Lower lobe of right lung (tissue), 2 donors: ENCODE measurements at regions not wholly inside any gene's neighbourhood (a gene's known extent, or its start where the extent isn't known, plus 50 kb on each side); places are given as distances from the start of the nearest gene placed in this dataset.

Experiments
- ATAC-seq, 2 donors: fragments of 200-7000 bp; cut with Tn5 transposase; one replicate each; pipeline ENCODE4 v1.9.1; 2020 to 2022; ENCODE audit warnings: mild to moderate bottlenecking in 2 of 2, moderate library complexity in 2 of 2
- DNase-seq: peaks from one replicate; pipeline ENCODE4 v3.0.0-alpha.2; 2020
- H3K27ac ChIP-seq: fragments of 200-600 bp; one replicate; pipeline ENCODE4 v1.8.0; 2022
- H3K27me3 ChIP-seq: fragments of 200-600 bp; one replicate; pipeline ENCODE4 v1.8.0; 2022; ENCODE audit warnings: low read depth
- H3K36me3 ChIP-seq: fragments of 200-600 bp; one replicate; pipeline ENCODE4 v1.8.0; 2022; ENCODE audit warnings: mild to moderate bottlenecking
- H3K4me1 ChIP-seq: fragments of 200-600 bp; one replicate; pipeline ENCODE4 v1.8.0; 2022
- H3K4me3 ChIP-seq: fragments of 200-600 bp; one replicate; pipeline ENCODE4 v1.8.0; 2022; ENCODE audit warnings: mild to moderate bottlenecking
- H3K9me3 ChIP-seq: fragments of 200-600 bp; one replicate; pipeline ENCODE4 v1.8.0; 2022
- CTCF ChIP-seq: fragments of 200-600 bp; IDR thresholded peaks from one replicate; pipeline ENCODE4 v1.8.0; 2022; ENCODE audit warnings: antibody characterized with exemption, mild to moderate bottlenecking
- intact Hi-C: fragments of 100-400 bp; cut with DNase I; formaldehyde crosslinking; loops from one replicate; pipeline ENCODE4 v1.11.0; 2022
- donor health status: DM: no; HTN: yes; CAD: no; lungs with severe emphysema.

DNA sequence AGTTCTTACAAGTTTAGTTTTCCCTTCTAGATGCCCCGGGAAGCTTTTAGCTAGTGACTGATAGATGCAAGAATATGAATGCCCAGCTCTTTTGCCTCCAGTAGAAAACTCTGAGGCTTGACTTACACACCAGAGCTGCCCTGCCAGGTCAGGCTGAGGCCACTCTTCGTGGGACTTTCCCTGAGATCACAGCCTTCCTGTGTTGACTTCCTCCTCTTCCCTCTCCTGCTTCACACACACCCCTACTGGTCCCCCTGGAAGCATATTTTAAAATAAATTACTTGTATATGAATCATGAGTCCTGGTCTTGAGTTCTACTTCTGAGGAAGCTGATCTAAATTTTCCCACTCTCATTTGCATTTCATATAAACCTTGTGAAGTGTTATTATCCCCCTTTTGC, 413.7 kb downstream of the PDCD6IP start:
- intact Hi-C loops, result no loop called here

DNA sequence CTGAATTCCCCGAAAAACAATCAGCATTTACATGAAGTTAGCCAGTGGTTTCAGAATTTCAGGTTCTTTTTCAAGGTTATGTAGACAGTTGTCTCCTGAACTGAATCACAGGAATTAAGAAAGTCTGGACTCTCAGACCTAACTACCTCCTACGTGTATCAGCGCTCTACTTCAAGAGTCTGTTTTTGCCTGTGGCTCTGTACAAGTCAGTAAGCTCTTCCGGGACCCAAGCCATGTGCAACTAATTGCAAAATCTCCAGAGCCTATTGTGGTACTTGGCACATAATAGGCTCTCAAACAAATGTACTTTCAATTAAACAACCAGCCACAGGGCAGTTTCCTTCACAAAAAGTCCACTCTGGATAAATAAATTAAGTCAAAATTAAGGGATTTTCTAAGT, 414.2 kb downstream of the PDCD6IP start:
- Histone ChIP-seq H3K27me3 (no peaks in the 10 kb centered on the region), H3K9me3 (no peaks in the 10 kb centered on the region), H3K36me3 (no peaks in the 10 kb centered on the region), H3K27ac (no peak overlapping the region), H3K4me1 (peaks cover 9% of the 10 kb centered on the region), H3K4me3 (no peak overlapping the region)
- TF ChIP-seq CTCF, result no peak
- DNase-seq, result no peak
- peak; percentile 90 to 94 for ATAC-seq
- intact Hi-C loops, result no loop called here

More for the DNA sequence above, 413.7 kb downstream of the PDCD6IP start:
- DNase-seq, result no peak
- TF ChIP-seq CTCF, result no peak
- Histone ChIP-seq H3K4me1 (peaks cover 9% of the 10 kb centered on the region), H3K27ac (no peak overlapping the region), H3K9me3 (no peaks in the 10 kb centered on the region), H3K36me3 (no peaks in the 10 kb centered on the region), H3K27me3 (no peaks in the 10 kb centered on the region), H3K4me3 (no peak overlapping the region)
- peak; percentile 70 to 73 for ATAC-seq

- Histone ChIP-seq H3K27me3 (no peaks in the 10 kb centered on the region), H3K36me3 (no peaks in the 10 kb centered on the region), H3K4me3 (no peak overlapping the region), H3K9me3 (no peaks in the 10 kb centered on the region), H3K27ac (no peak overlapping the region), H3K4me1 (peaks cover 9% of the 10 kb centered on the region)
- intact Hi-C loops, result no loop called here
- TF ChIP-seq CTCF, result no peak
- DNase-seq (no peak), ATAC-seq (peak in 1 of 2 donors; percentile 64)
These were observed 415.0 kb downstream of the PDCD6IP start for GRCh38 chr3:34213478-34213877.

- Histone ChIP-seq H3K4me1 (peaks cover 7% of the 10 kb centered on the region), H3K9me3 (no peaks in the 10 kb centered on the region), H3K4me3 (no peak overlapping the region), H3K27me3 (no peaks in the 10 kb centered on the region), H3K27ac (no peak overlapping the region), H3K36me3 (no peaks in the 10 kb centered on the region)
- no peak for ATAC-seq
- no peak for DNase-seq
- intact Hi-C loops, result no loop called here
- no peak for TF ChIP-seq CTCF
These were observed 418.4 kb downstream of the PDCD6IP start for GRCh38 chr3:34216711-34217335.

DNA sequence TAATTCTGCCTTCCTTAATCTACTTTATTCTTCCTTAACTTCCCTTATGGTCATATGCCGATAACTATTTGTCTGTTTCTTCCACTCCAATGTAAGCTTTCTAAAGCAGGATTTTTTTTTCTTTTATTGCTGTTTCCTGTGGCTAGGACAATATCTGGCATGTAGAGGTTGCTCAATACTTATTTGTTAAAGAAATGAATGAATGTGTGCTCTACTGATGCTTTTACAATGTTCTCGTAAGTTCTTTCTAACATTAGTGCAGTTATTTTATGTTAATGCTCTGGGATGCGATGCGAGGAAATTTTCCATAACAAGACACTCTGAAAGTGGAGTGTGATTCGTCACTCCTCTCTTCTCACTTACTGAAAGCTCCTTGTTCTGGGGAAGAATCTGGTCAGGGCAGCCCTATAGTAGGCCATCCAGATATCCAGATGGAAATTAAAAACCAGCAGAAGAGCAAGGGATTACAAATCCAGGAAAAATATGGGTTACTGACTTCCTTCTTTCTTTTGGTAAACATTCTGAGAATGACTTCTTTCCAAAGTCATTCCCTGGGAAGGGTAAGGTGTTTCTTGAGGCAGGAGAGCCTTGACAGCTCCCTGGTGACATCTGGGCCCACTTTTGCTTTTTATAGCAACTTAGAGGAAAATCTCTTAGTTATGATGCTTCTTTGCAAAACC, 420.4 kb downstream of the PDCD6IP start:
- DNase-seq, result no peak
- Histone ChIP-seq H3K4me3 (no peak overlapping the region), H3K27ac (no peak overlapping the region), H3K9me3 (no peaks in the 10 kb centered on the region), H3K27me3 (no peaks in the 10 kb centered on the region), H3K36me3 (no peaks in the 10 kb centered on the region), H3K4me1 (no peaks in the 10 kb centered on the region)
- intact Hi-C loops, result no loop called here
- ATAC-seq, result no peak
- TF ChIP-seq CTCF, result no peak
